A549 (cell line): ENCODE measurements at regions not wholly inside any gene's neighbourhood (a gene's known extent, or its start where the extent isn't known, plus 50 kb on each side); places are given as distances from the start of the nearest gene placed in this dataset.

Experiments used
- ATAC-seq, 2 experiments: fragments of 200-7000 bp in 1 of 2; fragments of >200 bp in 1 of 2; cut with Nextera tagmentation in 1 of 2; cut with Tn5 transposase in 1 of 2; 3 replicates each; pipeline versions ENCODE4 v1.8.0 to v1.9.1; 2018 to 2020; ENCODE audit warnings: mild to moderate bottlenecking in 1 of 2, moderate library complexity in 1 of 2
- CTCF ChIA-PET: fragments of 300-600 bp; sonication (Branson Sonifier 250); formaldehyde crosslinking; extraction: SDS; loops from one replicate; lab custom pipeline; 2021; ENCODE audit warnings: antibody characterized with exemption, inconsistent platforms; lab: Yijun Ruan, JAX
- POLR2A ChIA-PET: fragments of 350-600 bp; formaldehyde crosslinking; extraction: SDS; loops from one replicate; lab custom pipeline; 2021; ENCODE audit warnings: antibody characterized with exemption, inconsistent platforms; lab: Yijun Ruan, JAX
- DNase-seq, 2 experiments: peaks; one replicate each; pipeline versions ENCODE4 v3.0.0 to v3.0.0-alpha.2; 2011 to 2016; ENCODE audit warnings: low read depth in 1 of 2, low spot score in 1 of 2
- FAIRE-seq: peaks from 2 replicates; lab custom pipeline; 2011; peaks lifted over from hg19 to GRCh38; lab: Jason Lieb, UNC
- H3K27ac ChIP-seq, 2 experiments: fragments of >200 bp; sonication (Bioruptor Twin); formaldehyde crosslinking; 3 replicates each; pipeline ENCODE4 v1.5.1; 2016 to 2017
- H3K4me1 ChIP-seq: fragments of >200 bp; sonication (Bioruptor Twin); formaldehyde crosslinking; 3 replicates; pipeline ENCODE4 v1.6.1; 2016
- H3K4me2 ChIP-seq: fragments of >200 bp; sonication (Bioruptor Twin); formaldehyde crosslinking; 3 replicates; pipeline ENCODE4 v1.6.1; 2016
- H3K4me3 ChIP-seq: fragments of >200 bp; sonication (Bioruptor Twin); formaldehyde crosslinking; 3 replicates; pipeline ENCODE4 v1.5.1; 2016
- H3K9me3 ChIP-seq: fragments of >200 bp; sonication (Bioruptor Twin); formaldehyde crosslinking; 3 replicates; pipeline ENCODE4 v1.6.1; 2016
- BHLHE40 ChIP-seq: IDR thresholded peaks from 2 replicates; pipeline ENCODE4 v1.6.1; 2012; ENCODE audit warnings: low read depth, low read length, inconsistent platforms
- CBX2 ChIP-seq: fragments of 200-600 bp; sonication (generic); IDR thresholded peaks from 2 replicates; pipeline ENCODE4 v1.6.1; 2016; ENCODE audit warnings: low read depth, mild to moderate bottlenecking, borderline replicate concordance
- CEBPB ChIP-seq, 2 experiments: fragments of >200 bp in 1 of 2; sonication (Bioruptor Twin) in 1 of 2; formaldehyde crosslinking in 1 of 2; IDR thresholded peaks; 2 replicates each; pipeline ENCODE4 v1.6.1; 2012 to 2016
- CHD4 ChIP-seq: fragments of 200-600 bp; sonication (generic); IDR thresholded peaks from 2 replicates; pipeline ENCODE4 v1.6.1; 2016; ENCODE audit warnings: antibody characterized with exemption, mild to moderate bottlenecking, borderline replicate concordance
- ELK1 ChIP-seq: fragments of 150-350 bp; IDR thresholded peaks from 2 replicates; pipeline ENCODE4 v1.6.1; 2014; ENCODE audit warnings: low read depth, mild to moderate bottlenecking, low read length
- HOXB5 ChIP-seq: fragments of 250-450 bp; sonication (Bioruptor Pico); IDR thresholded peaks from 2 replicates; pipeline ENCODE4 v1.5.0; 2020; ENCODE audit warnings: mild to moderate bottlenecking, moderate library complexity
- KDM1A ChIP-seq: fragments of 200-600 bp; sonication (generic); IDR thresholded peaks from 2 replicates; pipeline ENCODE4 v1.6.1; 2016; ENCODE audit warnings: low read depth, mild to moderate bottlenecking
- MAFK ChIP-seq: fragments of 450-650 bp; IDR thresholded peaks from 2 replicates; pipeline ENCODE4 v1.6.1; 2014; ENCODE audit not compliant: partially characterized antibody
- MYC ChIP-seq: IDR thresholded peaks from 2 replicates; pipeline ENCODE4 v1.6.1; 2012; ENCODE audit warnings: mild to moderate bottlenecking, inconsistent platforms, low read length, improper control_type of control experiment, borderline replicate concordance
- NR3C1 ChIP-seq: fragments of >200 bp; sonication (Bioruptor Twin); formaldehyde crosslinking; IDR thresholded peaks from 3 replicates; pipeline ENCODE4 v1.6.1; 2017
- RAD21 ChIP-seq, 2 experiments: fragments of >200 bp in 1 of 2; sonication (Bioruptor Twin) in 1 of 2; formaldehyde crosslinking in 1 of 2; IDR thresholded peaks in 1 of 2; conservative IDR thresholded peaks in 1 of 2; 2 replicates in 1 of 2; 3 replicates in 1 of 2; pipeline ENCODE4 v1.6.1; 2012 to 2018; ENCODE audit warnings: inconsistent platforms in 1 of 2
- RARB ChIP-seq: fragments of 250-450 bp; sonication (Bioruptor Pico); IDR thresholded peaks from 2 replicates; pipeline ENCODE4 v1.8.0; 2021; ENCODE audit warnings: mild to moderate bottlenecking, moderate library complexity
- RNF2 ChIP-seq: fragments of 200-600 bp; sonication (generic); IDR thresholded peaks from 2 replicates; pipeline ENCODE4 v1.6.1; 2016; ENCODE audit warnings: low read depth, mild to moderate bottlenecking, antibody characterized with exemption, moderate library complexity, borderline replicate concordance
- SMC3 ChIP-seq: fragments of >200 bp; sonication (Bioruptor Twin); formaldehyde crosslinking; IDR thresholded peaks from 3 replicates; pipeline ENCODE4 v1.6.1; 2018; ENCODE audit warnings: inconsistent platforms
- TP53 ChIP-seq: fragments of 250-450 bp; sonication (Bioruptor Pico); IDR thresholded peaks from 2 replicates; pipeline ENCODE4 v1.5.0; 2021; ENCODE audit warnings: mild to moderate bottlenecking, moderate library complexity
- ZFP36 ChIP-seq: fragments of 450-650 bp; IDR thresholded peaks from 2 replicates; pipeline ENCODE4 v1.6.1; 2014; ENCODE audit warnings: borderline replicate concordance; ENCODE audit not compliant: partially characterized antibody
- WGBS: methylation state at CpG from one replicate; pipeline ENCODE4 v1.1.6; 2017; ENCODE audit errors: missing lambda C conversion rate; 5-methylcytosine and 5-hydroxymethylcytosine counted together
- TF ChIP-seq, protein P1 (sequence below): IDR thresholded peaks from 2 replicates; pipeline ENCODE4 v1.6.1; 2012
- TF ChIP-seq, protein P2 (sequence below): fragments of >200 bp; sonication (Bioruptor Twin); formaldehyde crosslinking; IDR thresholded peaks from 3 replicates; pipeline ENCODE4 v1.5.1; 2016

DNA sequence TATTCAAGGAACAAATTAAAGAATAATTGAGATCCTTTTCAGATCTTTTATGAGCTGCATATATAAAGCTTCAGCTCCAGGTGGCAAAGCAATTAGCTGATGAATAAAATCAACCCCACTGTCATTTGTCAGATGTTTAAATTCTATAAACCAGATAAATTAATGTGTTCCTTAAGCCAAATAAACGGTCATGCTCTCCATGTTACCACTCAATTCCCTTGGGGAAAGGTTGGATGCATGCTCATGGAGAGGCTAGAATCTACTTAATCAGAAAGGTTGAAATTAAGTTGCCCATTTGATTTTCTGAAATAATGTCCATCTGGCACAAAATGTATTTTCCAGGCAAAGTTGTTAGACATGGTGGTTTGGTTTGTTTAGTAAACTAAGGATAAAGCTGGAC lies 282.5 kb upstream of the SPRED2 start:
- ChIA-PET POLR2A (interaction anchor here (0.6 kb wide), 1 partner anchor 11 kb away, joined by 3 read pairs; no protein-coding TSS in a partner anchor), CTCF (no interaction called here)
- no peak overlapping the region for H3K27ac ChIP-seq
- H3K9me3 ChIP-seq = no peaks in the 10 kb centered on the region
- TF ChIP-seq RARB (CRISPR knock-in tag) = no peak
- TF ChIP-seq MAFK = no peak
- TF ChIP-seq RAD21 (conservative IDR thresholded peaks at IDR 0.05 in 1 of 2, IDR thresholded peaks at IDR 0.05 in 1 of 2) = no peak
- TF ChIP-seq ELK1 = no peak
- TF ChIP-seq CBX2 = no peak
- TF ChIP-seq KDM1A = no peak
- no peak for TF ChIP-seq CEBPB (IDR thresholded peaks at IDR 0.05)
- no peak for TF ChIP-seq NR3C1
- no peak for TF ChIP-seq TP53 (CRISPR knock-in tag)
- TF ChIP-seq ZFP36 = no peak
- TF ChIP-seq, protein P1, sequence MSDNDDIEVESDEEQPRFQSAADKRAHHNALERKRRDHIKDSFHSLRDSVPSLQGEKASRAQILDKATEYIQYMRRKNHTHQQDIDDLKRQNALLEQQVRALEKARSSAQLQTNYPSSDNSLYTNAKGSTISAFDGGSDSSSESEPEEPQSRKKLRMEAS = no peak
- no peak for TF ChIP-seq RNF2
- TF ChIP-seq MYC = no peak
- H3K4me1 ChIP-seq = no peaks in the 10 kb centered on the region
- 0% methylated on average over 1 of the region's 1 CpG for WGBS
- FAIRE-seq = no peak
- H3K4me2 ChIP-seq = no peak overlapping the region
- no peak for DNase-seq
- ATAC-seq = no peak
- H3K4me3 ChIP-seq = no peak overlapping the region

DNA sequence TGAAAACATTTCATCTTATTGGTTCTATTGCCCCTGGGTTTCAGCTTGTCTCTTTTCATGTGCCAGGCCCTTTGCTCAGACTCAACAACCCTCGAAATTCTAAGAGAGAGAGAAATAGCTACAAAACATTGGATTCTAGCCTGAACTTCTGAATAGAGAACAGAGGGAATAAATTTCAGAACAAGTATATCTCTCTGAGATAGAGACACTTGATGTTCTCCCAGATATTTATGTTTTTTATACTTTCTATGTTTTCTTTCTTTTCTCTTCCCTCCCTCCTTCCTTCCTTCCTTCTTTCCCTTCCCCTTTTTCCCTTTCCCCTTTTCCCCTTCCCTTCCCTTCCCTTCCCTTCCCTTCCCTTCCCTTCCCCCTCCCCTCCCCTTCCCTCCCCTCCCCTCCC lies 279.5 kb upstream of the SPRED2 start:
- ChIA-PET POLR2A (no interaction called here), CTCF (interaction anchor here (1.2 to 1.4 kb wide), 3 partner anchors 8 to 315 kb away, joined by 3 to 6 read pairs (median 4); no protein-coding TSS in a partner anchor)
- no peak overlapping the region for H3K4me3 ChIP-seq
- no peak for TF ChIP-seq BHLHE40
- FAIRE-seq (no peak), ATAC-seq (no peak), DNase-seq (no peak)
- H3K9me3 ChIP-seq = no peaks in the 10 kb centered on the region
- H3K4me2 ChIP-seq = no peak overlapping the region
- no peak overlapping the region for H3K27ac ChIP-seq
- WGBS = 0% methylated on average over 1 of the region's 1 CpG
- no peaks in the 10 kb centered on the region for H3K4me1 ChIP-seq

GRCh38 chr2:65710779-65711295 lies 278.4 kb upstream of the SPRED2 start:
- Histone ChIP-seq H3K27ac (no peak overlapping the region), H3K4me2 (no peak overlapping the region), H3K9me3 (no peaks in the 10 kb centered on the region), H3K4me1 (no peaks in the 10 kb centered on the region), H3K4me3 (no peak overlapping the region)
- no peak for FAIRE-seq
- TF ChIP-seq, protein P2, sequence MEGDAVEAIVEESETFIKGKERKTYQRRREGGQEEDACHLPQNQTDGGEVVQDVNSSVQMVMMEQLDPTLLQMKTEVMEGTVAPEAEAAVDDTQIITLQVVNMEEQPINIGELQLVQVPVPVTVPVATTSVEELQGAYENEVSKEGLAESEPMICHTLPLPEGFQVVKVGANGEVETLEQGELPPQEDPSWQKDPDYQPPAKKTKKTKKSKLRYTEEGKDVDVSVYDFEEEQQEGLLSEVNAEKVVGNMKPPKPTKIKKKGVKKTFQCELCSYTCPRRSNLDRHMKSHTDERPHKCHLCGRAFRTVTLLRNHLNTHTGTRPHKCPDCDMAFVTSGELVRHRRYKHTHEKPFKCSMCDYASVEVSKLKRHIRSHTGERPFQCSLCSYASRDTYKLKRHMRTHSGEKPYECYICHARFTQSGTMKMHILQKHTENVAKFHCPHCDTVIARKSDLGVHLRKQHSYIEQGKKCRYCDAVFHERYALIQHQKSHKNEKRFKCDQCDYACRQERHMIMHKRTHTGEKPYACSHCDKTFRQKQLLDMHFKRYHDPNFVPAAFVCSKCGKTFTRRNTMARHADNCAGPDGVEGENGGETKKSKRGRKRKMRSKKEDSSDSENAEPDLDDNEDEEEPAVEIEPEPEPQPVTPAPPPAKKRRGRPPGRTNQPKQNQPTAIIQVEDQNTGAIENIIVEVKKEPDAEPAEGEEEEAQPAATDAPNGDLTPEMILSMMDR = peak; percentile 26; the same call in 2 of the 3 replicates
- TF ChIP-seq HOXB5 (CRISPR knock-in tag) (no peak), BHLHE40 (no peak), CHD4 (no peak), SMC3 (0 out of 3 replicates have a peak, but pooled peaks have one; percentile 12), CBX2 (no peak), RAD21 (conservative IDR thresholded peaks at IDR 0.05 in 1 of 2, IDR thresholded peaks at IDR 0.05 in 1 of 2) (peak in 1 of 2 experiments; percentile 39; a peak in 2 of 5 replicates)
- POLR2A ChIA-PET = no interaction called here
- 3% methylated on average over 2 of the region's 2 CpGs for WGBS
- peak; percentile 32 to 79; a peak in 3 of 6 replicates for ATAC-seq
- peak; percentile 19 to 30 for DNase-seq
- CTCF ChIA-PET = interaction anchor here (0.8 to 1.4 kb wide), 8 partner anchors 9 to 316 kb away, joined by 3 to 6 read pairs (median 4); no protein-coding TSS in a partner anchor
